HG02981 (cell line): ENCODE measurements at regions not wholly inside any gene's neighbourhood (a gene's known extent, or its start where the extent isn't known, plus 50 kb on each side); places are given as distances from the start of the nearest gene placed in this dataset.

ENCODE experiments used
- ATAC-seq: cut with Tn5 transposase; IDR thresholded peaks from one replicate; pipeline ENCODE4 v1.9.1; 2021; ENCODE audit warnings: mild to moderate bottlenecking, moderate library complexity; ENCODE audit not compliant: unreplicated experiment

DNA sequence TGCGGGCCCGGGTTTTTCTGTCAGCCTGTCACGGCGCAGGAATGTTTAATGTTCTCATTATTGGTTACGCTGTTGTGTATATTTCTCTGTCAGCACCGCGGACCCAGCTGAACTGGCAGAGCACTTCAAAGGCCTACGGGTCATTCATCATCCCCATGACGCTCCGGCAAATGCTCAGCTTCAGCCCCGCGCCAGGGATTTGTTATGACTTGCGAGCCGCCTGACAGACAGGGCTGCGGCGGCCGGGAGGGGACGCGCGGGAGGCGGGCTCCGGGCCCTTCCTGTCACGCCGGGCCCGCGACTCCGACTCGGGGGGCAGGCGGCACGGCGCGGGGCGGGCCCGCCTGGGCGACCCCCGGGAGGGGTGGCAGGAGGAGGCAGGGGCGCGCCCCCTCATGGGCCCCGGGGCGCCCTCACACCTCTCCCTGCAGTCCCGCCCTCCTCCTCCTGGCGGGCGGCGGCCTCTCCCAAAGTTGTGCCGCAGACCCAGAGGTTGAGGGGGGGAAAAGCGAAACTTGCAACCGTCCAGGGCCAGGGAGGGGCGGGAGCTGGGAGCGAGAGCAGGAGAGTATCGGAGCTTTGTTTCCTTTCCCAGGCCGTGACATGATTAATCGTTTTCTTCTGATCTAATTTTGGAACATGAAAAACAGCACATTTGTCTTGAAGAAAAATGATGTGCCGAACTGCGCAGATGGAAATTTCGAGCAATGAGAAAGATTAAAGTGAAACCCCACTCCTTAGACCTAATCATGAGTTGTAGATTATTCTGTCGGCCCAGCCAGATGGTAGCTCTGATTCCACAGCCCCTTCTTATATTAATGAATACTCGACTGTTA, 59.3 kb upstream of the COMTD1 start:
- ATAC-seq, result peak; percentile 78

DNA sequence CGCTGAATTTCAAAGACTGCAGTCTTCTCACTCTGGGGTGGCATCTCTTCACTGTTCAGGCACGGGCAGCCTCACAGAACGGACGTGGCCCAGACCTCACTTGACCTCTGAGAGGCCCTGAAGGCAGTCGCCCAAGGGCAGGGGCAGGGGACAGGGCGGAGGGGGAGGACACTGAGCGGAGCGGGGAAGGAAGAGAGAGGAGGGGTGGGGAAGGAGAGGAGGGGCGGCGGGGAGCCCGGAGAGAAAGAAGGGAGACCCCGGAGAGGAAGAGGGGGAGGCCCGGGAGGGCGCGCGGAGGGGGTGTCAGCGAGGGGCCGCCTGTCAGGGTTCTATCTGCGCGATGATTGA, 58.7 kb upstream of the COMTD1 start:
- ATAC-seq, result no peak

DNA sequence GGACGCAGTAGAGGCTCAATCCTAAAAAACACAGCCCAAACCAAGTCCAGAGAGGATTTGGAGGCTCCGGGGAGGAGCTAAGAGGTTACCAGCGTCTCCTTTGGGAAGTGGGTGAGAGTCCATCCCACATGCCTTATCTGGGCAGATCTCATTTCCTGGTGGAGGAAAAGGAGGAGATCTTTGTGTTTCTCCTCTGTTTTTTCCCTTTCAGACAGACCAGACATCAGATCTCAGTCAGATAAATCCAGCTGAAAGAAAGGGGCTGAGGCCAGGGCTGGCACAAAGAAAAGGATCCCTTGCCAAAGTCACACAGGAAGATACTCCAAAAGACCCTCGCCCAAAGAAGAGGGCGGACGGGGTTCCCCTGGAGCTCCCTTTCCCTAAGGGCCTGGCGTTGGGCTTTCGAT, 58.3 kb upstream of the COMTD1 start:
- no peak for ATAC-seq

DNA sequence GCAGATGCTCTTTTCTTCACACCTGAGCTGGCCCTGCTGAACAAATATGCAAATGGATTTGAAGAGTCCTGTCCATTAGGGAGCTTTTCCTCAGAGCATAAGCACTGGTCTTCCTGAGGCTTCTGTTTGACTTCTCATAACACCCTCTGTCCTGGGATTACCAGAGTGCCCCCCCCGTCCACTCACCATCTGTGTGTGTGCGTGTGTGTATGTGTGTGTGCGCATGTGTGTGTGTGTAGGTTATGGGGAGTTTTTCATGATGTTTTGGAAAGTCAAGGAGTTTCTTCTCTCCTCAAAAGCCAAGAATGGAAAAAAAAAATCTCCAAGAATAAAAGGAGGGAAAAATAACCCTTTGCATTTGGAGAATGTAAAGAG, 57.7 kb upstream of the COMTD1 start:
- ATAC-seq, result no peak

DNA sequence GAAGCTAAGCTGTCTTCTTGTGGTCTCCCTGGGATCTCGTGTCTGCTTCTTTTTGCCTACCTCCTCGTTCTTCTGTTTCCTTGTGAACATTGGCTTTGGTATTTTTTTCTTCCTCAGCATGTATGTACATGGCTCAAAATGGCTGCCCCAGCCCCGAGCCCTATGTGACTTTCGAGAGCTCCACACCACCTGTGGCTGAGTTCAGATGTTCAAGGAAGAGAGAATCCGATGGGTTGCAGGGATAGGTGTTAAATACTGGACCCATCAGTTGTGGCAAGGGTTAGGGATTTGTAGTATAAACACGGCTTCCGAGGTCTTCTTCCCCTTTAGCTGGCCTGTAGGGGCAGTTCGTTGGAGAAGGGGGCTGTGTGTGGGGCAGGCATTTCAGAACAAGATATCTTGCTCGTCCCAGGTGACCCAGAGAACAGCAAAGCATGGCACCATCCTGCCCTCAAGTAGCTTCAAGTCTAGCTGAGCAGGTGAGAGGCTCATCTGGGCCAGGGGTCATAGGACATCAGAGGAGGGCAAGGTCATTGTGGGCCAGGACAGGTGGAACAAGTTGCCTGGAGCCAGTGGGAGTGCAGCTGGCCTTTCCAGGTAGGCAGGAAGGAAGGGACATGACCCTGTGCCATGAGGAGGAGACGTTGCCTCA, 57.2 kb upstream of the COMTD1 start:
- ATAC-seq, result no peak

DNA sequence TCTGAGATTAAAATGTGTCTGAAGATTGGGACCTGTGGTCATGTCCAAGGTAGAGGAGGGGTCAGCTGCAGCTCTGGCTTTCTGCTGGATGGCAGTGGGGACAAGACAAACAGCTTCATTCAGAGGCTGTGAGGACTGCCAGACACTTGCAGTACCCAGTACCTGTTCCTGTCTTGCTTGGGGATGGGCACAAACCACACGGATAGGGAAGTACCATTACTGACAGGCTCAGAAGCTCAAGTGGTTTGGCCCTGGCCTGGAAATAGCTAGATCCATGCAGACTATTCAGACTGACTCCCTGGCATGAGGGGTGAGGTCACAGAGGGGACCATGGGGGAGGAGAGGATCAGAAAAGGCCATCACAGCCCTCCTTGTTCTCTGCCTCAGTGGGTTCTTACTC, 56.0 kb upstream of the COMTD1 start:
- ATAC-seq, result no peak

DNA sequence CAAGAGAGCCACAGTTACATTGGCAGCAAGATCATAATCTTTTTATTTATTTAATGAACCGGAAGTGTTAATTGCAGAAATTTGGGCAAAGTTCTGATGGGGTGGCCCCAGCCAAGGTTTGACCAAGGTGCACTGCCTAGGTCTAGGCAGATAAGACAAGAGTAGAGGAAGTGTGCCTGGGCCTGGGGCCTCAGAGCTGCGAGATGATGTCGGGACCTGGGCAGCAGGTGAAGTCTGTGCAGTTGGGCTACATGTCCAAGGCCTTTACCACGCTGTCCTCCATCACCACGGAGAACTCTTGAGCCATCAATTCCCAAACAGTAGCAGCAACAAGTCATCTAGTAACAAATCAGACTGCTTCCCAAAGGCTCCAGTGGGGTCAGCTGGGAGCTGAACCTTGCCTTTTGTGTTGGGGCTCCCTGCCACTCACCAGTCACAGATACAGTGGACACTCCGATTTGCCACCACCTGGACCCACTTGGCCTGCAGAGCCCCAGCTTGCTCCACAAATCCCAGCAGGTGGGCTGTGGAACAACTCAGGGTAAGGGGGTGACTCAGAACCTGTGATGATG, 52.5 kb upstream of the COMTD1 start:
- ATAC-seq, result no peak

DNA sequence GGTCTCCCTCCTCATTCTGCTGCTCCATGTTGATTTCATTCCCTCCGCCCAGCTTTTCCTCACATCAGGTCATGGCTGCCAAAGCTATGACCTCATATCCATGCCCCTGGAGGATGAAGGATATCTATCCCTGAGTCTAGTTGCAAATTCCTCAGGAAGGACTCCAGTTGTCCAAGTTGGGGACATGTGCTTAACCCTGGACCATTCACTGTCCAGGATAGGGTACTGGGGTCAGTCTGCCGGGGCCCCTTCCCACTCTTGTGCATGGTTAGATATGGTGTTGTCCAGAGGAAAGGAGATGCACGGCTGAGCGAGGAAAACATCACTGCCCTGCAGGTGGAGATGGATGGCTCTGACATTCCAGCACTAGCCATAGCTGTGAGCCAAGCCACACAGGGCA, 51.9 kb upstream of the COMTD1 start:
- no peak for ATAC-seq

DNA sequence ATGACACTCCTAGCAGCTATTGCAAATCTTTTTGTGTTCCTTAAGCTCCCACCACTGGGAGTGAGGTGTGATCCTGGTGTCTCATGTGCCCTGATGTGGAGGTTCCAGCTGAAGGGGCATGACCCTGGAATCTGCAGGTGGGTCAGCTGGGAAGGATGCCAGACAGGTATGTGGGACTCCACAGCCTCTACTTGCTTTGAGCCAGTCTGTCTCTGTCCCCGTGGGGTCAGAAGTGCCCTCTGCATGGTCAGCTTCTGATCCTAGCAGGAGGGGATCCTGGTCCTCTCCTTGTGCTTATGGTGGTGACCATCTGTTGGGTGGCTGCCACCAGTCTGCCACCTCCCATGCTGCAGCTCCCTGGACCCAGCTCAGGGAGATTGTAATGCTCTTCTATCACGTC, 51.1 kb upstream of the COMTD1 start:
- no peak for ATAC-seq
